AG04450 (cell line): ENCODE measurements at regions not wholly inside any gene's neighbourhood (a gene's known extent, or its start where the extent isn't known, plus 50 kb on each side); places are given as distances from the start of the nearest gene placed in this dataset.

Source experiments
- CTCF ChIA-PET: fragments of 300-600, 350-600 bp; formaldehyde crosslinking; extraction: SDS; loops from one replicate; lab custom pipeline; 2022; ENCODE audit warnings: antibody characterized with exemption, inconsistent platforms; lab: Charles Lee
- POLR2A ChIA-PET: fragments of 350-600 bp; formaldehyde crosslinking; extraction: SDS; loops from one replicate; lab custom pipeline; 2021; ENCODE audit warnings: antibody characterized with exemption, inconsistent platforms; lab: Yijun Ruan, JAX
- DNase-seq: peaks from one replicate; pipeline ENCODE4 v3.0.0-alpha.2; 2011; ENCODE audit warnings: low read depth, low spot score
- H3K27ac ChIP-seq: one replicate; pipeline ENCODE4 v1.5.1; 2012; ENCODE audit warnings: low read depth, low read length, control low read depth
- H3K27me3 ChIP-seq: one replicate; pipeline ENCODE4 v1.6.0; 2012; ENCODE audit warnings: low read length; ENCODE audit not compliant: control insufficient read depth, insufficient read depth
- H3K4me3 ChIP-seq: 2 replicates; pipeline ENCODE4 v1.5.1; 2011; ENCODE audit warnings: mild to moderate bottlenecking, low read depth, low read length, control low read depth
- H3K9me3 ChIP-seq: 2 replicates; pipeline ENCODE4 v1.5.1; 2012; ENCODE audit warnings: low read length; ENCODE audit not compliant: control insufficient read depth, insufficient read depth
- TF ChIP-seq, protein P1 (sequence below): IDR thresholded peaks from 2 replicates; pipeline ENCODE4 v1.5.1; 2011; ENCODE audit warnings: low read depth, low read length, control low read depth, inconsistent platforms

DNA sequence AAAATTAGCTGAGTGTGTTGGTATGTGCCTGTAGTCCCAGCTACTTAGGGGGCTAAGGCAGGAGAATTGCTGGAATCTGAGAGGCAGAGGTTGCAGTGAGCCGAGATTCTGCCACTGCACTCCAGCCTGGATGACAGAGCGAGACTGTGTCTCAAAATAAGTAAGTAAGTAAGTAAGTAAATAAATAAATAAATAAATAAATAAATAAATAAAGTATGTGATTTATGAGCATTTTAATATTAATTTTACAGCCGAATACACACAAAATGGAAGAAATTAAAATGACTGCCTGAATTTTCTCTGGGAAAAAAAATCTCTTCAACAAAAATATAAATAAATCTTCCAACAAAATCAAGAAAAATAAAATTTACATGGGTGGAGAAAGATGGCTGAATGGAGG is 740.7 kb downstream of the CDH18 start:
- no peak overlapping the region for H3K4me3 ChIP-seq
- CTCF ChIA-PET = no interaction called here
- TF ChIP-seq, protein P1, sequence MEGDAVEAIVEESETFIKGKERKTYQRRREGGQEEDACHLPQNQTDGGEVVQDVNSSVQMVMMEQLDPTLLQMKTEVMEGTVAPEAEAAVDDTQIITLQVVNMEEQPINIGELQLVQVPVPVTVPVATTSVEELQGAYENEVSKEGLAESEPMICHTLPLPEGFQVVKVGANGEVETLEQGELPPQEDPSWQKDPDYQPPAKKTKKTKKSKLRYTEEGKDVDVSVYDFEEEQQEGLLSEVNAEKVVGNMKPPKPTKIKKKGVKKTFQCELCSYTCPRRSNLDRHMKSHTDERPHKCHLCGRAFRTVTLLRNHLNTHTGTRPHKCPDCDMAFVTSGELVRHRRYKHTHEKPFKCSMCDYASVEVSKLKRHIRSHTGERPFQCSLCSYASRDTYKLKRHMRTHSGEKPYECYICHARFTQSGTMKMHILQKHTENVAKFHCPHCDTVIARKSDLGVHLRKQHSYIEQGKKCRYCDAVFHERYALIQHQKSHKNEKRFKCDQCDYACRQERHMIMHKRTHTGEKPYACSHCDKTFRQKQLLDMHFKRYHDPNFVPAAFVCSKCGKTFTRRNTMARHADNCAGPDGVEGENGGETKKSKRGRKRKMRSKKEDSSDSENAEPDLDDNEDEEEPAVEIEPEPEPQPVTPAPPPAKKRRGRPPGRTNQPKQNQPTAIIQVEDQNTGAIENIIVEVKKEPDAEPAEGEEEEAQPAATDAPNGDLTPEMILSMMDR = no peak
- no peaks in the 10 kb centered on the region for H3K27me3 ChIP-seq
- no peak for DNase-seq
- H3K27ac ChIP-seq = no peak overlapping the region
- POLR2A ChIA-PET = no interaction called here
- peaks cover 10% of the 10 kb centered on the region for H3K9me3 ChIP-seq

DNA sequence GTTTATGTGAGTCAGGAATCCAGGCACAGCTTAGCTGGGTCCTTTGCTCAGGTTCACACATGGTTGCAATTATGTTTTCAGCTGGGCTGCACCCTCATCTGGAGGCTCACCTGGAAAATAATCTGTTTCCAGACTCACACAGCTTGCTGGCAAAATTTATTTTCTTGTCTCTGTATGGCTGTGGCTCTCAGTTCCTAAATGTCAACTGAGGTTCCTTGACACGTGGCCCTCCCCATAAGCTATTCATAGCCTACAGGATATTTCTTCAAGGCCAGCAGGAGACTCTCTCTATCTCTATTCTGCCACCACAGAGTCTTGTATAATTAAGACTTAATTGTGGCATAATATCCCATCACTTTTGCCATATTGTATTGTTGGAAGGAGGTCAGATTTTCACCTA is 732.0 kb downstream of the CDH18 start:
- Histone ChIP-seq H3K4me3 (no peak overlapping the region), H3K27ac (no peak overlapping the region), H3K27me3 (no peaks in the 10 kb centered on the region), H3K9me3 (peaks cover 3% of the 10 kb centered on the region)
- TF ChIP-seq, protein P1 = no peak
- CTCF ChIA-PET = no interaction called here
- DNase-seq = no peak
- POLR2A ChIA-PET = no interaction called here

DNA sequence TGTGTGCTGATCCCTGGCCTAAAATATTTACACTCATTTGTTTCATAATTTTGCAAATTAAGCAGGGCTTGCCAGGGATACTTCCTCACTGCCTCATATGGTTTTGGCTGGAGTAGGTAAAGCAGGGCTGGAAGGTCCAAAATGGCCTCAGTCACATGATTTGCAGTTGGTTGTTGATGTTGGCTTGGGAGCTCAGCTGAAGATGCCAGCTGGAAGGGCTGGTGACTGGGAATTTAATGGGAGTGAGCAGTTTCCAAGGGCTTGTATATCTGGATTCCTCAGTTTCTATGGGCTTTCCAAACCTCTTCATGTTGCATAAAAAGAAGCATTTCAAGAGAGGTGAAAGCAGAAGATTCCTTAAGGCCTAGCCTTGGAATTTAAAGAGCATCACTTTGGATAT is 729.3 kb downstream of the CDH18 start:
- DNase-seq = no peak
- TF ChIP-seq, protein P1 = no peak
- Histone ChIP-seq H3K9me3 (peaks cover 10% of the 10 kb centered on the region; the same call in 1 of the 2 replicates), H3K27me3 (no peaks in the 10 kb centered on the region), H3K27ac (no peak overlapping the region), H3K4me3 (no peak overlapping the region)
- CTCF ChIA-PET = no interaction called here
- POLR2A ChIA-PET = no interaction called here

DNA sequence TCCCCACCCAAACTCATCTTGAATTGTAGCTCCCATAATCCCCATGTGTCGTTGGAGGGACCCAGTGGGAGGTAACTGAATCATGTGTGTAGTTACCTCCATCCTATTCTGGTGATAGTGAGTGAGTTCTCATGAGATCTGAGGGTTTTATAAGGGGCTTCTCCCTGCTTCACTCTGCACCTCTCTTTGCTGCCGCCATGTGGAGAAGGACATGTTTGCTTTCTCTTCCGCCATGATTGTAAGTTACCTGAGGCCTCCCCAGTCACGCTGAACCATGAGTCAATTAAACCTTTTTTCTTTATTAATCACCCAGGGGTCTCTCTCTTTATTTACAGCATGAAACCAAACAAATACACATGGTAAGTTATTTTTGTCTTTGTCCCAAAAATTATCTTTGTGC is 726.1 kb downstream of the CDH18 start:
- ChIA-PET POLR2A (no interaction called here), CTCF (no interaction called here)
- H3K4me3 ChIP-seq = no peak overlapping the region
- H3K27me3 ChIP-seq = no peaks in the 10 kb centered on the region
- H3K27ac ChIP-seq = no peak overlapping the region
- H3K9me3 ChIP-seq = peaks cover 10% of the 10 kb centered on the region; the same call in 1 of the 2 replicates
- no peak for DNase-seq
- TF ChIP-seq, protein P1 = no peak

DNA sequence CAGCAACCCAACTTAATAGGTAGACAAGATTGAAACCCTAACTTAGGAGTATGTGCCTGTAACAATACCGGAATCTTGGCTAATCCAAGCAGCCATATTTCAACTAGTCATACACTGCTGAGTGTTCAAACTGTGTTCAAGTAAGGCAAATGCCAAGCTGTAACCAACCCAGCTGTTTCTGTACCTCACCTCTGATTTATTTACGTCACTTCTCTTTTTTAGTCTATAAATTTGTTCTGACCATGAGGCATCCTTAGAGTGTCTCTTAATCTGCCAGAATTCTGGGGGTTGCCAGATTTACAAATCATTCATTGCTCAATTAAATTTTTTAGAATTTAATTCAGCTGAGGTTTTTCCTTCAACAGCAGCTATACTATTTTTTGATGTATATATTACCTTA is 723.2 kb downstream of the CDH18 start:
- H3K27ac ChIP-seq = no peak overlapping the region
- no peaks in the 10 kb centered on the region for H3K27me3 ChIP-seq
- TF ChIP-seq, protein P1 = no peak
- H3K4me3 ChIP-seq = no peak overlapping the region
- CTCF ChIA-PET = no interaction called here
- DNase-seq = no peak
- H3K9me3 ChIP-seq = peaks cover 10% of the 10 kb centered on the region; the same call in 1 of the 2 replicates
- POLR2A ChIA-PET = no interaction called here
